HG03469 (cell line): ENCODE measurements at regions not wholly inside any gene's neighbourhood (a gene's known extent, or its start where the extent isn't known, plus 50 kb on each side); places are given as distances from the start of the nearest gene placed in this dataset.

ENCODE experiments used
- ATAC-seq: cut with Tn5 transposase; IDR thresholded peaks from one replicate; pipeline ENCODE4 v1.9.1; 2021; ENCODE audit warnings: mild to moderate bottlenecking, moderate library complexity, moderate number of reproducible peaks; ENCODE audit not compliant: unreplicated experiment

DNA sequence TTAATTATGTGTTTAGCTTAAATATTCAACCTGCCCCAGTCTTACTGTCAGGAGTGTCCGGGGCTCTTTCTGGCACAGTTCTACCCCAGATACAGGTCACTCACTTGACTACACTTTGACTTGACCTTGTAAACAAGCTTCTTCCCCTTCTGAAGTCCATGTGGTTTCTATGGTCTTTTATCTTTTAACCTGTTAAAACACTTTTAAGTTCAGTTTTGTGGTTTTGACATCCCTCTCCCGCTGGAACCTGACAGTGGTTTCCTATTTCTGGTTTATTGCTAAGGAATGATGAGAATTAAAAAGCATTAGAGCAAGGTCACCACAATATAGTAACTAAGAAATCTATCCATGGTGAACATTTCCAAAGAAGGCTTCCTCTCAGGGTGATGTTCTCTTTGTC lies 300.1 kb downstream of the TMEM167A start:
- ATAC-seq: no peak

DNA sequence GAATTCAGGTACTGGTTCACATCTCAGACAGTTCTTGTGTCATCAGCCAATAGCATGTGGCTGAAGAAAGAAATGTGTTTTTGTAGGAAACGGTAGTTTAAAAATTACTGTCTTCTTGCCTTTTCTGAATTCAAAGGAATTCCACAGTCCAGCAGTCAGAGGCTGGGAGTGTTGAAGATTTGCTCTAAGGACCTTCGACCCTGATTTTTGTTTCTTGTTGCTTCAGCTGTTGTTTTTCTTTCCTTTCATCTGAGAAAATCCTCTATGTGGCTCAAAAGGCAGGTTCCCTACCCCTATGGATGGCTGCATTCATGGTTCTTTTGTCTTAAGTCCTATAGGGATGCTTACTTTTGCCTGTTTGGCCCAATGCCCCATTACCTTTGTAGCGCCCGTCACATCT lies 304.9 kb downstream of the TMEM167A start:
- no peak for ATAC-seq

DNA sequence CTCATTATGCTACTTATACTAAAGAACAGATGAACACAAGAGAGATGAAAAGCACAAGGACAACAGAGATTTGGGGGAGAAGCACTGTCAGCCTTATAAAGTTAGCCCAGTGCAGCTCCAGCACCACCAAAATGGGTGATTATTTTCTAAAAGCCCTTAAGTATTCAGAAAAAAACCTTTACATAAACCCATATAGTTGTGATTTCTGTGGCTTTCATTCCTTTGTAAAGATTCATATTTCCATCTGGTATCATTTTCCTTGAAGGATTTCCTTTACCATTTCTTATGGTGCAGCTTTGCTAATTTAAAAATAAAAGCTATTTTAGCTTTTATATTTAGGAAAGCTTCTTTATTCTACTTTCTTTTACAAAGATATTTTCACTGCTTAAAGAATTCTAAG lies 311.0 kb downstream of the TMEM167A start:
- ATAC-seq: no peak

DNA sequence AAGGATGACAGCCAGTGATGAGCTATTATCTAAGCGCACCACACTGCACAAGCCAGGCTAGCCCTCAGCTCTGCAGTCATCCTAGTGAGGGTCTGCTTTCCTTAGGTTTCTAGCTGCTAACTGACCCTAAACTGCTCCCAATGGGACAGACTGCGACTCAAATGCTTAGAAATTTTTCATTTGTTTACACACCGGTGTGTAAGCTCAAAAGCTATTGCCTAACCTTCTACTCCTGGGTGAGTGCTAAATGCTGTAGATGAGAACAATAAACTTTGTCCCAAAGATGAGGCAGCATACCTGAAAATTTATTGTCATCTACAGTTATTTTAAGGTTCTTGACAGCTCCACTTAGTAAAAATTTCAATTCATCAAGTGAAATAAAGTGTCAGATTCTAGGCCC lies 311.4 kb downstream of the TMEM167A start:
- no peak for ATAC-seq

DNA sequence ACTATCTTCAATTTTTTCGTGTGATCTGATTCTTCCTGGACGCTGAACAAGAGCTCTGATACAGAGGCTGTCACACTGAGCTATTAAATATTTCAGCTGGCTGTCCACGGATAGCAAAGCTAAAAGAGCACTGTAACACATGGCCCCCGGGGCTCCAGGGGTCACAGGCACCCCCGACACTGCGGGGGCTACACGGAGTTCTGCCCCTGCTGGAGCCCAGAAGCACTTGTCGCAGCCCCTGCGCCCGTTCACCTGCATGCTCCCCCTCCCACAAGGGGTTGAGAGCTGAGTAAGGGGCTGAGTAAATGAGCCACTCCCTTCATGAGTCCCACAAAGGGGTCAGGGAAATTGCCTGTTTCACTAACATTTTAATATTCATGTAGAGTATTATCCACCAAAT lies 316.3 kb downstream of the TMEM167A start:
- ATAC-seq: no peak

DNA sequence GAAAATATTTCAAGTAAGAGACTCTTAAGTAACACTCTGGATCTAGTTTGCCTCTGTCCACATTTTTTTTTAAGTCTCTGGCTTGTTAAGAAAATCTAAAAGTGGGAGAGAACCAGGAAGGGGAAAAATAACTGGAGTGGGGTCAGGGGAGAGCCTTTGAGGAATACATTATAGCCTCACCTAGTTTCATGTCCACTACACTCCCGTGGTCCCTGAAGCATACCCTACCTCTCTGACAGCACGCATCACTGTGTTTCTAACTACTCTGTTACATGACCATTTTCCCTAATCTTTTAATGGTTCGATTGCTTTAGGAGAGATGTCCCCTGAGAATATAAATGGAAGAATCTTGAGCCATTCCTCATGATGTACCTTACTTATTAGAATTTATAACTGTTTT lies 318.3 kb downstream of the TMEM167A start:
- ATAC-seq: no peak

DNA sequence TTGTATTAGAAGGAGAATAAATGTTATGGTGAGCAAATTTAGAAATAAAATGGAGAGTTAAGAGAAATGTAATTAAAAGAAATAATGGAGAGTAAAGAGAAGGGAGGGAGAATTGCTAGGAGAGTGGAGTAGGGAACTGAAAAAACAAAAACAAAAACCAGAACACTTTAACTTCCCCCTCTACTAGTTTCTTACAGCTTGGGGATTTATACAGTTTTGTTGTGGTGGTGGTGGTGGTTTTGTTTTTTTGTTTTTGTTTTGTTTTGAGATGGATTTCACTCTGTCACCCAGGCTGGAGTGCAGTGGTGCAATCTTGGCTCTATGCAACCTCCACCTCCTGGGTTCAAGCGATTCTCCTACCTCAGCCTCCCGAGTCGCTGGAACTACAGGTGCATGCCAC lies 322.4 kb downstream of the TMEM167A start:
- peak; percentile 76 for ATAC-seq

DNA sequence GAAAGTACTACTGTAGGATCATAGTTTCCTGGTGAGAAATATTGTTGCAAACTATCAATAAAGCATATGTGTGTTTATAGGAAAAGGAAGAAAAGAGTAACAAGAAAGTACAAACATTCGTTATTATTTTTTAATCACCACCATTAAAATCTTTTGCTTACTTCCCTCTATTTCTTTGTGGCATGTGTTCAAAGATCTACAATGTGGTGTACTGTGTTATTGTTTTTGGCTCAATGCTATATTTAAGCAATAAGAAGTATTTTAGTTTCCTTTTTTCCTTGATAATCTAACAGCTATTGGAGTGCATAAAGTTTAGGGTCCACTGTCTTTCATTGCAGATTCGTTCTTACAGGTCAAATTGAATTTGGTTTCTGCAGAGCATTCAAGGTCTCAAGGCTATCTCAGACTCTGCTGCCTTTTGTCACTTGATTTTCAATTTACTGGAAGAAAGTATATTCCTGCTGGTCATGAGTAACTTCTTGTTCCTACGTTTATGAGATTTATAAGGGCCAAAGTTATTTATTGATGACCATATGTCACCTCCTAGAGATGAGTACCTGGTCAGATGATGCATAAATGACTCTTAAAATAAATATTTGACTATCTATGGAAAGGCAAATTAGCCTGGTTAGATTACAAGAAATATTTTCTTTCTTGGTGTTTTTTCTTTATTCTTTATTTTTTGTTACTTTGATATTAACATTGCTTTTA lies 323.0 kb downstream of the TMEM167A start:
- no peak for ATAC-seq

DNA sequence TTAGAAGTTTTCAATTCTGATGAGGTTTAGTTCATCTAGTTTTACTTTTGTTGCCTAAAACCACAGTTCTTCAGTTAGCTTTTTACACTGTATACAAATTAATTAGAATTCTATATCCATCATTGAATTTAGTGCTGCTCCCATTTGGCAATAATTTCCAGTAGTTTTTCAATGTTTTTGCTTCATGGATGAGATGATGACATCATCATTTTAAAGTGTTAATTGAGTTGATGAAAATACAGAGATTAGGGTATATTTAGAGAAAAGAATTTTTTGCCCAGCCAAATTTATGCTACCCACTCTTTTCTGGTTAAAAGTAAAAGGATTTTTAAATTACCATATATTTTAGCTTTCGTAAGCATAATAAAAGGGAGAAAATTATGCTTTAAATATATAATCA lies 323.8 kb downstream of the TMEM167A start:
- ATAC-seq: no peak

DNA sequence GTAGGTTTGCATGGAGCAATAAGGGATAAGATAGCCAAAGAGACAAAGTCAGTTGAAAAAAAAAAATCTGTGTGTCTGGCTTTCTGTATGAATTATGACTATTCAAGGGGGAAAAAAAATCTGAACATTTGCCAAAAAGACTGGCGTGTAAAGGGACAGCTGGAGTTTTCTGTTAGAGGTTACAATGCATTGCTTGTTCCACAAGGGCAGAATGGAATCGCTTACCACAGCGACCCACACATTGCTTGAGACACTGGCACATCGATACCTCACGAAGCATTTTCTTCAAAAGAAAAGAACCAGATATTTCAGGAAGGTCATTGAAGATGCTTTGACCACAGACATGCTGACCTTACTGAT lies 327.8 kb downstream of the TMEM167A start:
- peak; percentile 48 for ATAC-seq

DNA sequence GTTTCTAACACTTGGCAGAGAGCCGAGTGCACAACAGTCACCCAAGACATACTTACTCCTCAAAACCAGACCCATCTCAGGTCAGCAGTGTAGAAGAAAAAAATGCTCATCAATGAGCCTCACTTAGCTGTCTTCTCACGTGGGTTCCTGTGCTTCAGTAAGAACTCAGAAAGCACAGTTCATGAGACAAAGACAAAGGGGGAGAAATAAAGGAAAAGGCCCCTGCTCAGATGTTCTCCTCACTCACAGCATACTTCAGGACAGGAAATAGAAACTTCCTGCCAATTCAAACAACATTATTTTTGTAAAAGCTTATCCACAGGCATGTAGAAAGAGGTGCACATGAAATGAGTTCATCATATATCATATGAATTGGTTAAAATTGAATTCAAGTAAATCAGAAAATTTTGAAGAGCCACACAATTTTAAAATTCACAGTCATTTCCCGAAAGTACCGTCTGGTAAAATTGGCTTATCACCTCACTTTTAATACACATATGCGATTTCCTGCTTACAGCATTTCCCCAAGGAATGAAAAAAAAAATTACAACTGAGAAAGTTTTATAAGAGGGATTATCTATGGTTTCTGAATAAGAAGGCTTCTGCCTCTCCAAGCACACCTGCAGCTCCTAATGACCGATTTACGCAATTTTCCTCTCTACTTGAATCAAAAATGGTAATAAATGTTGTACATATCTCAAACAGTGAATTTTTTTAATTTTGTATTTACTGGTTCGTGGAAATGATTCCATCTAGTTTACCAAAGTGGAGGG lies 328.3 kb downstream of the TMEM167A start:
- no peak for ATAC-seq

DNA sequence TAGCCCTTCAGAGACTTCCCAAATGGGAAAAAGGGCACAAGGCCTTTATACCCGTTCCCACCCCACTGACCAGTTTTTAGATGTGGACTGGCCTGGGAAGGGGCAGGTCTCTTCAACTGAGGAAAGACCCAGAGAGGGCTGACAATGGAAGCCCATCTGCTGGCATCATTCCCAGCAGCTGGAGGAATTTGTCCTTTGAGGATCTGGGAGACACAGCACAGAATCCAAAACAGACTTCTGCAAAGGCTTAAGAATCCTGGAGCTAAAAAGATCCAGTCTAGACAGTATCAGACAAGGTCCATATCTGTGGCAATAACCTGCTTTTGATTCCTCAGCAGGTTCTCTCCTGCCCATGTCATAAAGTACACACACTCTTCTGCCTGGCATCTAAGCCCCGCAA lies 329.2 kb downstream of the TMEM167A start:
- ATAC-seq: no peak

DNA sequence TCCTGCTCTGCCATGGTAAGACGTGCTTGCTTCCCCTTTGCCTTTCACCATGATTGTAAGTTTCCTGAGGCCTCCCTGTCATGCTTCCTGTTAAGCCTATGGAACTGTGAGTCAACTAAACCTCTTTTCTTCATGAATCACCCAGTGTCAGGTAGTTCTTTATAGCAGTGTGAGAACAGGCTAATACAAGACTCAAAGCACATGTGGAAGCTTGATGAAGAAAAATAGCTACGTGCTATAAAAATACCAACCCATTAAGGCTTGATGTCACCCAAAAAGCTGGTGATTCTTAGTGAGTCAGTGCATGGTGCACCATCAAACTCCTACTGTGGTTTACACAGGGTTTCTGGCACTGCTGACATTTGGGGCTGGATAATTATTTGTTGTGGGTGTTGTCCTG lies 332.2 kb downstream of the TMEM167A start:
- no peak for ATAC-seq

DNA sequence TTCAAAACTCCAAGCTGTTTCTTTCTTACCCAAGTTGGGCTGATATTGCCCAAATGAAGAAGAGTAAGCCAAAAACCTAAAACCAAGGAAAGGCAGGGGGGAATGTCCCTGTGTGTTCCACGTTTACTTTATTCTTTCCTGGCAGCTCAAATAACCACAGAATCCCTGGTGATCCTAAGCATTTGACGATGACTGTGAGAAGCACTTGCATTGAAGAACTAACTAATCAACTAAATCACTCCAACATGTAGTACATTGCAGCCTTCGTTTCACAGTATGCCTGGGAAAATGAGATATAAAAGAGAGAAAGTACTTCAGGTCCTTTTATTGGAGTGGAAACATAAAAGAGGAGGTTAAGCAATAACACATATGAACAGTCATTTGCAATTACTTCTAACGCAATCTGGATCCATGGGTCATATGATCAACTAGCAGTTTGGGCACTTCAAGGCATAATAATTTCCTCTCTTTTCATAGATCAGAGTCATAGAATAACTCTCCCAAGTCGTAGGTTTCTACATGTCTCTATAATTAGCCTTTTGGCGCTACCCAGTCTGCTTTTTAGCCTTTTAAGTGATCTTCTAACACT lies 338.4 kb downstream of the TMEM167A start:
- no peak for ATAC-seq

DNA sequence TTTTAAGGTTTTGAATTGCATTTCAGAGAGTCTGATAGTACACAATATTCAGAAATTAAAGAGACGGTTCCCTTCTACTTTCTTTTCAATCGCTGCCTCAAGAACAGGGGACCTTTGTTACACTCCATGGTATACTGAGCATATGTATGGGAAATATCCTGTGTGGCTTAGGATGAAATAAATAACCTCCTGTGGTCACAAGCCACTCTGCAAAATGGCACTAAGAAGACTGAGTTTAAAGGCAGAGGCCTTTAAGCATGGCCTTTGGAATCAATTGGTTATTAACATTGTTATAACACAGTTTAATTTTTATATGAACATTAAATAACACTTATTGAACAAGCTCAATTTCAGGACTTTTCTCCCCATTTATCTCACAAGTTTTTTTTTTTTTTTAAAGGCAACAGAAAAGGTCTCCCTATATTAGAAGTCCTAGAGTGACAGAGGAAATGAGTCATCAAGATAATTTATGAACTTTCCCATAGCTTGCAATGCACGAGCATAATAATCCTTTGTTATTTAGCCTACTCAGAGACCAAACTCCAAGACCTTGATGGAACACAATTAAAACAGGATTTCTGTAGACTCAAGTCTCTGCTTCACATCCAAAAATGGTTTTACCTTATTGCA lies 341.9 kb downstream of the TMEM167A start:
- ATAC-seq: no peak

DNA sequence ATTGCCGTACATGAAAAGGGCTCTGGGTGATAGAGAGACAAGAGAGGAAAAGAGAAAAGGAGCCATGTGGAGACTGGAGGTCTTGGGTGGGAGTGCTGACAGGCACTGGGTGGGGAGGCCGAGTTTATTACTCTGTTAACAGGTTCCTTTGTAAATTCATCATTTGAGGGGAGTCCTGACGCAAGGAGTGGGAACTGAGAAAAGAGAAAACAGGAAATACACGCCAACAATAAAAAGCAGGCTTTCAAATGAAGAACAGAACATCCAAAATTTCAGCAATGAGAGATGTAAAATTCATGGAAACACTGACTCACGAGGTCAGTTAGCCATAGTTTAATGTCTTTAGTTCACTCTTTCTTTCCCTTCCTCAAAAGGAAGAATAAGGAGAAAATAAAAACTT lies 342.8 kb downstream of the TMEM167A start:
- no peak for ATAC-seq

DNA sequence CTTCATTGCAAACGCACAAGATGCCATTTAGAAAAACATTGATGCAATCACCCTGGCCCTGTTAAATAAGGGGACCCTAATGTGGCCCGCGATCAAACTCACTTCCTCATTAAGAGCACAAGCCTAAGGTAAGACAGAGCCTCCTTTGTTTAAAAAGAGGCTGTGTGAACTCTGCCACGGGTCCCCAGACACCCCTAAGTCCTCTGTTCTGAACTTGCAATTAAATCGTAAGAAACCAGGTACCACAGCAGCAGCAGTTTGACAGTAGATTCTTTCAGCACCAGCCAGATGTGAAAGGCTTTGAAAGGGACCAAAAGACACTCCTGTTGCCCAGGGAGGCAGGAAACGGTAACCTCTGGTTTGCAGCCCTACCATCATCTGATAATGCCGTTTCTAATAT lies 346.3 kb downstream of the TMEM167A start:
- no peak for ATAC-seq

DNA sequence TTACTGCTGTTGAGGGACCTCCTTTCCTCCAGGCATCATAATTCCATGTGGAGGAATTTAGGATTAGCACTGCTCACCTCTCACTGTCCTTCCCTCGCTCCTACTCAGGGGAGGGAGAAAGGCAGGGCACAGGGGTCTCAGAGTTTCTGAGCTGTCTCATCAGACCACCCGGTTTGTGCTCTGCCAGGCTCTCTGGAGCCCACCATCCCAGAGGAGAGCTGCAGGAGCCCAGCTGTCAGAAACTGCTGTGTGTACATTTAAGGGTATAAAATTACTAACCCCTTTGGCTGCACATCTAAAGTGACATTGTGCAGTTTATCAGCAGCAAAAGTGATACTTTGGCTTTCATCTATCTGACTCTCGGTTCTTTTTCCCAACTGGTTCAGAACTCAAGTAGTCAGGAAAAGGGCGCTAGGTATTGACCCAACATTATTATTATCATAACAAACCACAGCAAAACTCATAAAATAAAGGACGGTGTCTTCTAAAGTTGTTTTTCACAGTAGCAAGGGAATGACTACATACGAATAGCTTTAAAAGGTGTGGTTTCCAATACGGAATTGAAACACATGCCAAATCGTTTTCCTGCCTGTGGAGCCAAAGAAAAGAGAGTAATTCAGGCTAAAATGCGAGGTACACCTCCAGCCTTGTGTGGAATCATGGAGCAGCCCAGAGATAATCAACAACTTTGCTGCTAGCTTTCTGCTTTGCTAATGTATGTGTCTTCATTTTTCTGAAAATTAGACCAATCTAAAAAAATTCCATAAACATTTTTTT lies 348.1 kb downstream of the TMEM167A start:
- no peak for ATAC-seq

DNA sequence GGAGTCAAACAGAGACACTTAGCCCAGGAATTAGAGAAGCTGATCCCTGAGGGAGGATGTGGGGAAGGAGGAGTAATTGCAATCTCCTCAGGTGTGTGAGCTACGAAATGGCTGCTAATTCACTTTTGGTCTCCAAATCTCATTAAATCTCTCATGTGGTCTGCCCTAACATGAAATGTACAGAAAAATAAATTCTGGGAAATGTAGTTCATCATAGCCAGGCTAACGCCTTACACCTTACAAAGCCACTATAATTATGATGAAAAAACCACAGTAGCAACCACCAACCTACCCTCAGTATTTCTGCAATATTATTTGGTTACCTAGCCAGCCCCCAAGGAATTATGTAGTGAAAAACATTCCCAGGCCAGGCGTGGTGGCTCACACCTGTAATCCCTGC lies 354.0 kb downstream of the TMEM167A start:
- no peak for ATAC-seq

DNA sequence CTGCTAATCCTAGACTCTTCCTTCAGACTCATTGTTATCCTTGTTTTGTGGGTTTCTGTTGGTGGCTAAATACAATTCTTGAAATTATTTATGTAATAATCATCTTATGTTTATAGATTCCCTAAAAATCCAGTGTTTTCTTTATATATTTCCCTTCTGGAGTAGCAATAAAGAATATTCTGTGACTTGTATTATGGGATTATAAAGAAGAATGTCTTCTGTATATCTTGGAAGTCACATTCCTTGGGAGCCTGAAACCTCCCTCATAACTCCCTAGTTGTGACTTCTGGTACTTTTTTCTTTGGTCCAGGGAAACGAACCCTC lies 356.1 kb downstream of the TMEM167A start:
- ATAC-seq: no peak
